WI38 (cell line): ENCODE measurements at regions not wholly inside any gene's neighbourhood (a gene's known extent, or its start where the extent isn't known, plus 50 kb on each side); places are given as distances from the start of the nearest gene placed in this dataset.

Source experiments
- H3K4me3 ChIP-seq: 2 replicates; pipeline ENCODE4 v1.5.1; 2011; ENCODE audit warnings: low read depth, mild to moderate bottlenecking, control low read depth, low read length
- TF ChIP-seq, protein P1 (sequence below): IDR thresholded peaks from 2 replicates; pipeline ENCODE4 v1.5.1; 2012; ENCODE audit warnings: low read depth, mild to moderate bottlenecking, control low read depth, low read length

DNA sequence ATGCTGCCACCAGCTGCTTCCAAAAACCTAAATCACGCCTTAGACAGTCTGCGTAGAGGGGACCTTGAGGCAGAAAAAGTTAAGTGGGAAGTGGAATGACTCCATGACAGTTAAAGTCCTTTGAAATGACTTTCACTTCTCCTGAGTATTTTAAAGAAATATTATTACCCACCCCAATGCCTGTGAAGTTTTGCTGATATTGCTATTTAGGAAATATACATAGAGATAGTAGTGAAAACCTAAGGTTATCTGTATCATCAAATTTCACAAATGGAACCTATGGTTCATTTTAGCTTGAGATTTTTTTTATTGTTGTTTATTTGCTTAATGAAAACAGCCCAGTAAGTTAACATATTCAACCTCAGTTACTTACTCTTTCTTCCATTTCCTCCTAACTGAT, 182.1 kb upstream of the FBXL4 start:
- TF ChIP-seq, protein P1, sequence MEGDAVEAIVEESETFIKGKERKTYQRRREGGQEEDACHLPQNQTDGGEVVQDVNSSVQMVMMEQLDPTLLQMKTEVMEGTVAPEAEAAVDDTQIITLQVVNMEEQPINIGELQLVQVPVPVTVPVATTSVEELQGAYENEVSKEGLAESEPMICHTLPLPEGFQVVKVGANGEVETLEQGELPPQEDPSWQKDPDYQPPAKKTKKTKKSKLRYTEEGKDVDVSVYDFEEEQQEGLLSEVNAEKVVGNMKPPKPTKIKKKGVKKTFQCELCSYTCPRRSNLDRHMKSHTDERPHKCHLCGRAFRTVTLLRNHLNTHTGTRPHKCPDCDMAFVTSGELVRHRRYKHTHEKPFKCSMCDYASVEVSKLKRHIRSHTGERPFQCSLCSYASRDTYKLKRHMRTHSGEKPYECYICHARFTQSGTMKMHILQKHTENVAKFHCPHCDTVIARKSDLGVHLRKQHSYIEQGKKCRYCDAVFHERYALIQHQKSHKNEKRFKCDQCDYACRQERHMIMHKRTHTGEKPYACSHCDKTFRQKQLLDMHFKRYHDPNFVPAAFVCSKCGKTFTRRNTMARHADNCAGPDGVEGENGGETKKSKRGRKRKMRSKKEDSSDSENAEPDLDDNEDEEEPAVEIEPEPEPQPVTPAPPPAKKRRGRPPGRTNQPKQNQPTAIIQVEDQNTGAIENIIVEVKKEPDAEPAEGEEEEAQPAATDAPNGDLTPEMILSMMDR = no peak
- H3K4me3 ChIP-seq = no peak overlapping the region

DNA sequence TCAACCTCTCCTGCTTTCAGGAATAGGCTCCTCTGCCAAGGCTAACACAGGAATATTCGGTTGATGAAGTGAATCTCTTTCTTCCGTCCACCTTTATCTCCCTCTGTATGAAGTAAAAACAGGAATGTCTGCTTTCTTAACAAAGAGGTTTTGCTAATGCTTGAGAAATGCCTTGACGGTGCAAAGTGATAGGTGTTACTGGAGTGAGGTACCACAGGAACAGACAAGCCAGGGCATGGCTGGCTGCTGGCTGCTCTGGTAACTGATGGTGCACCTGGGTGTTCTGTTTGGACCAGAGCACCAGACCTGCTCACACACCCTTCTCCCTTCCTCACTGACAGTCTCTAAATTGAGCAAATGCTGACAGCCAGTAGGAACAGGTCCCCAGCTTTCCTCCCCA, 174.0 kb upstream of the FBXL4 start:
- no peak overlapping the region for H3K4me3 ChIP-seq
- TF ChIP-seq, protein P1 = no peak

DNA sequence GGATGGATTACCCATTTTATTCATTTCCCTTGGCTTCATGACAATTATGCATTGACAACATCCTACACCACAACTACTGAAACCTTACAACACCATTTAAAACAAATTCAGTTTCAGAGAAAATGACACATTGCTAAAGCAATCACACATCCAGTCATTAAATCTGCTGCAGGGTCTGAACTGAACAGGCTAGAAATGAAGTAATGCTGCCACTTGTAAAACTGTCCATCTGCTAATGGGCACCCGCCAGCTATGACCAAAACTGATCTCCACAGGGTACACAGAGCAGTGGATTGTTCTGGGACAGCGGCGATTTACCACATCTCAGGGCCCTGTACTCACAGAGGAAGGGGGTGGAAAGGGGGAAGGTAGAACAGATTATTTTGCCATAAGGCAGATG, 172.9 kb upstream of the FBXL4 start:
- TF ChIP-seq, protein P1 = no peak
- H3K4me3 ChIP-seq = no peak overlapping the region

DNA sequence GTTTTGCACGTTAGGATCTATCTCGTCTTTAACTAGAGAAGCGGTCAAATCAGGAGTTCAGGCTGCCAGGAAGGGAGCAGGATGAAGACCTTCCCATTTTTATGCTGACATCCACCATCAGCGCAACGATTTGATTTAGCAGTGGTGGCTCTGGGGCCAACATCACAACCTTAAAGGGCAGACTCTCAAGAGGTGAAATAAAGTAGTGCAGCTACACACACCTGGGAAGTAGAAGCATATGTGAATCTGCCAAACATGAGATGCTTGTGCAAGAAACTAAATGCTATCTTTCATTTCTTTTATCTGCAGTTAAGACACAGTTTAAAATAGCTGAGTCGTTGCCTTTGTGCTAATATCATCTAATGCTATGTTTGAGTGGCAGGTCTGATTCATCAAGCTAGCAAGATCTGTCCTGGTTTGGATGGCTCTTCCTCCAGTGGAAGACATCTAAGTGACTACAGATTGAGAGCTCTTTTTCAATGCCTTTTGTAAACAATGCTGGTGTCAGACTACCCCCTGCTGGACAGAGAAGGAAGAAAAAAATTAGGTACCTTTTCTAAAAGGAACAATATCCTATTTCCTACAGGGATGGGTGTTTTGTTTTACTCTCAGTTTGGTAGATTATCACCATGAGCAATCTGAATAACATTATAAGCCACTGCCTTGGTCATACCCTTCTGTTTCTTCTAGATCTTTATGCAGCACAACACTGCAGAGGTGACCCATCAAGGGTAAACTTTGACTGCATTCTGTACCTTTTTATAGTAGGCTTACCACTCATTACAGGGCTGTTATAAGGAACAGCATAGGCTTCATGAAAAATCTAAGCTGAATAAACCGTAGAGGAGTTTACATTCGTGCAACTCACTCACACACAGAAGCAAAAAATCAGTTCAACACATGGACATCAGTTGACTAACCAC, 171.6 kb upstream of the FBXL4 start:
- TF ChIP-seq, protein P1 = peak; percentile 55; the same call in 1 of the 2 replicates
- no peak overlapping the region for H3K4me3 ChIP-seq

DNA sequence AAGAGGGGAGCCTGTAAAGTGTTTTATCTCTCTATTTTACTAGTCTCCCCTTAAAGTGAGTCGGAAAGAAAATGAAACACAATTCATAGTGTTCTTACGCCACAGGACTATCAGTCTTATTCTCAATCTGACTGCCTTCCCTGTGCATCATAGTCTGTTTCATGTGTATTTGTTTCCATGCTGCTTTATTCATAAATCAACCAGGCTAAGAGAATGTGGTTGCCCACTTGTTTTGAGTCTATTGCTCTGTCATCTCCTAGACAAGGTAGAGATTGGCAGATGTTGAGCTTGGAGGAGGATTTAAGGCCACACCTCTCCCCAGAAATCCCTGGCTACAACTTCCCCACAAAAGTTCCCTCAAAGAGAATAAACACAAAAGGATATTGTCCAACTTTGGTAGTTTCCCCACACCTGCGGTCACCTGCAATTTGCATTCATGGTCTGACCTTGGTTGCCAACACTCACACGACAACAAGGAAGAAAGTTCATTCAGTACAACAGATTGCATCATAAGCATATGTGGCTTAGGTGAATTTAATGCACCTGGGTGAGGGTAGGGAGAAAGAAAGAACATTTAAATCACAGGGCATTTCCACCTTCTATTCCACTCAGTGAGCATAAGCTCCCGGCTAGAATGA, 167.1 kb upstream of the FBXL4 start:
- TF ChIP-seq, protein P1 = no peak
- H3K4me3 ChIP-seq = no peak overlapping the region

DNA sequence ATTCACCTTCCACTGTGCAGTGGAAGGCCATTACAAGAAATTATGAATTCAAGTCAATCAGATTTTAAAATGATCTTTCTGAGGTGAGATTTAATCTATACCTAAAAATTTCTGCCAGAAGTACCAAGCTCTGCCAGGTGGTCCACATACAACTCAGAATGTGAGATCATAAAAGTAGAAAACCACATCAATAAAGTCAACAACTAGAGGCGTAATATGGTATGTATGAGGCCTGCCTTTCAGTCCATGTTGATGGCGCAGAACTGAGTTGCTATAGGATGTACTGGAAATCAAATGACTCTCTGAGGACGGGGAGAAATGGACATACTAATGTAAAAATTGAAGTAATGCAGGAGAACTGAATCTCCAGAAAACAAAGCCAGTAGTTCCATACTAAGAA, 163.8 kb upstream of the FBXL4 start:
- TF ChIP-seq, protein P1 = no peak
- no peak overlapping the region for H3K4me3 ChIP-seq

DNA sequence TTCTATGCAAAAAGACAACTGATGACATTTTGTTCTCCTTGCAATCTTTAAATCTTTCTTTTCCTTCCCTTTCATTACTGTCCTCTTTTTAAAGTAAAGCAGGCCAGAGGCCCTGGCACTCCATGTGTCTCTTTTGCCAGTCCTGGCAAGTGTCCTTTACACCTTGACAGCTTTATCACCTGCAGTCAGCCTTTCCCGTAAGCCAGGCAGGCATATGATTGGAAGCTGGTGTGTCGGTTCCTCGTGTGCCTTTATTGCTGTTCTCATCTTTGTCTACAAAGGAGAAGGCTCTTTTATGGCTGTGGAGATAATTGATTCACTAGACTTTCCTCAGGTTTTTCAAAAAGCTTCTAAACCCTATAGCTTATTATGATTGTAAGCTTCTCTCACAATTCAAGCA, 162.3 kb upstream of the FBXL4 start:
- no peak overlapping the region for H3K4me3 ChIP-seq
- TF ChIP-seq, protein P1 = no peak
